GM12878 (cell line): ENCODE measurements at regions not wholly inside any gene's neighbourhood (a gene's known extent, or its start where the extent isn't known, plus 50 kb on each side); places are given as distances from the start of the nearest gene placed in this dataset.

Experiments used
- BCL3 ChIP-seq: IDR thresholded peaks from 2 replicates; pipeline ENCODE4 v1.6.1; 2011; ENCODE audit warnings: borderline replicate concordance, low read depth, mild to moderate bottlenecking, moderate library complexity, low read length; ENCODE audit not compliant: insufficient read depth, poor library complexity, severe bottlenecking
- POLR2A ChIP-seq: IDR thresholded peaks from 2 replicates; pipeline ENCODE4 v1.6.1; 2011; ENCODE audit warnings: low read depth, mild to moderate bottlenecking, low read length

DNA sequence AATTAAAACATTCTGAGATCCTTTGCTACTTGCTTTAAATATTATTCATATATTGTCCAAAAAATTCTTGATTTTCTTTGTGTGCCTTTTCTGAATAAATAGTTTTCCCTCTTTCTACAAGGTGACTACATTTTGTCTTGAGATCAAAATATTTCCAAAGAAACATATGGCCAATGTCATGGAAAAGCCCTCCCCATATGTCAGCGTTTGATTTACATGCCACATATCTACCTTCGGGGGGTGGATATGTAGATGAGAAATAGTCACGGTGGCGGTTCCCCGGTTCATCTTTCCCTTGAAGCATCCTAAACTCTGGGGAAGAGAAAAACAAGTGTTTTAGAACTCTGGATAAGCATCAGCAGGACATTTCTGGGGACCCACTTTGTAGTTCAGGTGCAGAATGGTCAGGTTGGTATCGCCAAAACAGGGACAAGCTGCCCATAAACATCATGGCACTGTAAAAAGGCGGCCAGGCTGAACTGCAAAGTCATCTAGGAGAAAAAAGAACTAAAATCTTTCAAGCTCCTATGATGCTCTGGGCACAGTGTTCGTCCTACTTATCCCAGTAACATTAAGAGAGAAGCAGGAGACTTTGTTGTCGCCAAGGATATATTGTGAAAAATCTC lies 91.5 kb downstream of the MEX3B start:
- no peak for TF ChIP-seq POLR2A
- TF ChIP-seq BCL3: no peak
